ENCODE measurements at regions not wholly inside any gene's neighbourhood (a gene's known extent, or its start where the extent isn't known, plus 50 kb on each side); places are given as distances from the start of the nearest gene placed in this dataset.

DNA sequence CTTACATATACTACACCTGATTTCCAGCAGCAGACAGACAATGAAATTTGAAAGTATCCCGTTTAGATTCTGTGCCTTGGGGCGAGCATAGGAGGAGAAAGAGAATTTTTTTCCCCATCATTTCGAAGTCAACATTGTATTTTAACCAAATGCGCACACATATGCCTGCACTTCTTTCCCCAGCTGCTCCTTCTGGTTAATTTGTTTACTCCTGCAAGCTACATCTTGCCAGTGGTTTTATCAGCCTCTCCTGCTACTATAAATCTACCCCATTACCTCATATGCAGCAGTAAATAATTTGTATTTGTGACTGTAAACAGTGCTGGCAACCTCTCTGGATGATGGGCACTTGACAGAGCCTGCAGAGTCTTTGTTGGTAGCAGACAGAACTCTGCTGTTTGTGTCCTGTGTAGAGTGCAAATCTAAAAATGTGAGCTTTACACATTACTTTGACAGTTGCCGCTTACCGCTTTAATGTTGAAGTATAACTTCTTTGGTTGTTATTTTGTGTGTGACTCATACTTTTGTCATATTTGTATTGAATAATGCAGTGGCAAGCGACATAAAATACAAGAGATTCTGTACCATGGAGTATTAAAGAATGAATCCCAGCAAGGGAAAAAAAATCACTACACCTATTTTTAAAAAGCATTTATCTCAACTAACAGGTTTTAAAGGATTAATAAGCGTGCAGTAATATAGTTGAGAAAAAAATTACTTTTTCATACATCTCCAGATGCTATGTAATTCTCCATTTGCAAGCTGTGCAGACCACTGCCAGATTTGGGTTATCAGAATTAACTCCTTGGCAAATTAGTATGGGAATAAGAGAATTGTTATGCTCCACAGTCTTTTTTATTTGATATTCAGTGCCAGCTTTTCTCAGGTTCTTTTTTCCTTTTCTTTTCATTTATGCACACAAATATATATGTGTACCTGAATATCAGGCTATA lies 536.8 kb downstream of the XIRP2 start:
- peak; percentile 20 for FAIRE-seq
- DNase-seq (ENCODE audit: insufficient read length, low spot score) = no peak
- no peak for TF ChIP-seq POLR2A (IDR thresholded peaks at IDR 0.05; ENCODE audit: low read depth, low read length)

DNA sequence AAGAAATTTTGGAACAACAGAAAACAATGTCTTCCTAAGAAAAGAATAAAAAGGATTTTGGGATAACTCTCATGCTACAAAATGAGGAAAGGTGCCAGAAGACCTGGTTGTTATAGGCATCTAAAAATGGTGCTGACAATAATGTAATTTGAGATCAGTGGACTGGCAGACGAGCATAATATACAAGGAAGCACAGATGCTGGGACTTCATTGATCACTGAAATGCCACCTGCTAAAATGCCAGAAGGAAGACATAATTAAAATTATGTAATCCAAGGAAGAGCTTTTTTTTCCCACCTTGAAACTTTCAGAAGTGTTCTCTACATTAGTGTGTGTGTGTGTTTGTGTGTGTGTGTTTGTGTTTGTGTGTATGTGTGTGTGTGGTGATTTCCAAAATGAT lies 535.9 kb downstream of the XIRP2 start:
- no peak for TF ChIP-seq POLR2A (IDR thresholded peaks at IDR 0.05; ENCODE audit: low read depth, low read length)
- DNase-seq (ENCODE audit: insufficient read length, low spot score) = no peak
- no peak for FAIRE-seq

DNA sequence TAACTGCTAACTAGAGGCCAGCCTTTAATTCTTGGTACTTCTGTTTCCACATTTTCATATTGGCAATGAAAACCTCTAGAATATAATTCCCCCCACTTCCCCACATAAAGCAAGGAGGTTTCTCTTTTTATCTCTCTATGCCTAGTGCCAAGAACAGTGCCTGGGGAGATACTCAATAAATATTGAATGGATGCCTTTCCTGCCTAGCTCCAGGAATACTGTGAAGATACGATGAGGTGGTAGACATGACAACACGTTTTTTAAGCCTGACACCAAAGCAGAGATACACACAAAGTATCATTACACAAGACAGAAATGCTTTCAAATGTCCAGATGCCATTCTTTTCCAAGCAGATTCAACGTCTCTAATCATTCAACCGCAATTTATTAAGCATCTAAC lies 535.5 kb downstream of the XIRP2 start:
- FAIRE-seq (no peak), DNase-seq (ENCODE audit: insufficient read length, low spot score) (no peak)
- no peak for TF ChIP-seq POLR2A (IDR thresholded peaks at IDR 0.05; ENCODE audit: low read depth, low read length)

- no peak for TF ChIP-seq POLR2A (IDR thresholded peaks at IDR 0.05; ENCODE audit: low read depth, low read length)
- DNase-seq (ENCODE audit: insufficient read length, low spot score) (no peak), FAIRE-seq (no peak)
Observed at GRCh38 chr2:167420211-167420610, 531.9 kb downstream of the XIRP2 start.

DNA sequence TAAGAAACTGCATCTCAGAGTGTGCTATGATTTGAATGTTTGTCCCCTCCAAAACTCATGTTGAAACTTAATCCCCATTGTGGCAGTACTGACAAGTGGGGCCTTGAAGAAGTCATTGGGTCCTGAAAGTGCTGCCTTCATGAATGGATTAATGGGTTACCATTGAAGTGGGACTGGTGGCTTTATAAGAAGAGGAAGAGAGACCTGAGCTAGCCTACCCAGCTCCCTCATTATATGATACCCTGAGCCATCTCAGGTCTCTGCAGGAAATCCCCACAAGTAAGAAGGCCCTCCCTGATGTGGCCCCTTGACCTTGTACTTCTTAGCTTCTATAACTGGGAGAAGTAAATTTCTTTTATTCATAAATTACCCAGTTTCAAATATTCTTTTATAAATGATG lies 526.8 kb downstream of the XIRP2 start:
- no peak for DNase-seq (ENCODE audit: insufficient read length, low spot score)
- no peak for TF ChIP-seq POLR2A (IDR thresholded peaks at IDR 0.05; ENCODE audit: low read depth, low read length)
- FAIRE-seq = no peak

GRCh38 chr2:167411367-167411766 lies 523.1 kb downstream of the XIRP2 start:
- DNase-seq (ENCODE audit: insufficient read length, low spot score) (no peak), FAIRE-seq (no peak)
- no peak for TF ChIP-seq POLR2A (IDR thresholded peaks at IDR 0.05; ENCODE audit: low read depth, low read length)

GRCh38 chr2:167406558-167406957 lies 518.3 kb downstream of the XIRP2 start:
- DNase-seq (ENCODE audit: insufficient read length, low spot score) (no peak), FAIRE-seq (no peak)
- no peak for TF ChIP-seq POLR2A (IDR thresholded peaks at IDR 0.05; ENCODE audit: low read depth, low read length)

GRCh38 chr2:167404627-167405284 lies 516.5 kb downstream of the XIRP2 start:
- no peak for TF ChIP-seq POLR2A (IDR thresholded peaks at IDR 0.05; ENCODE audit: low read depth, low read length)
- FAIRE-seq = no peak
- DNase-seq (ENCODE audit: insufficient read length, low spot score) = no peak

DNA sequence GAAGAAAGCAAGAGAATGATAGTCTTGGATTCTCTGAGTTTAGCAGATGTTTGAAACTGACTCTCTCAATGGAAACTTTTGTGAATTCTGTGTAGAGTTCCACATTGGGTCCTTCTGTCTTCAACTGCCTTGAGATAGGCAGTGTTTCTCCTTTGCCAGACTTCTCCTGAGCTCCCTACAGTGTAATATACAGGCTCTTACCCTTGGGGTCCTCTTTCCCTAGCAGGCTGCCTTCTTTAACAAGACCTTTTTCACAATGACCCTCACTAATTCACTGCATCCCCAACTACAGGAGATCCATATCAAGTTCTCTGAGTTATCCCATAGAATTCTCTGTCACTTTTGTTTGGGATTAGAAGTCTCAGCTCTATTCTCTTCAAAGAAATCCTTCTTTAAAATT lies 513.0 kb downstream of the XIRP2 start:
- no peak for TF ChIP-seq POLR2A (IDR thresholded peaks at IDR 0.05; ENCODE audit: low read depth, low read length)

DNA sequence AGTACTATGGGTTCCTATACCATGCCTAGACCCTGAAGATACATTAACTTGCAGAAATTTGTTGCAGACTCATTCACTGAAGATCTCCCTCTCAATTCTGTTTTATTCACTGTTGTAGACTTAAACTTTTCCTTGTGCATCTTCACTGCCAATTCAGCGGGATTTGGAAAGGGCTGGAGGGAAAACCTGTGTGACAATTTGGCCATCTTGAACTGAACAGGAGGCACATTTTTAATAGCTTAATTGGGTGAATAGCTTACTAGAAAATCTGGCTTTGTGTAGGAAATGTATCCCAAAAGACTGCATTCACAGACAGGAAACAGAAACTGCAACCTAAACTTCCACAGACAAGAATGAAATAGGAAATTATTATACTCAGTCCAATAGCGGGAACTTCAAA lies 512.3 kb downstream of the XIRP2 start:
- no peak for FAIRE-seq
- DNase-seq (ENCODE audit: insufficient read length, low spot score) = no peak
- no peak for TF ChIP-seq POLR2A (IDR thresholded peaks at IDR 0.05; ENCODE audit: low read depth, low read length)

More for the DNA sequence above, 513.0 kb downstream of the XIRP2 start:
- no peak for DNase-seq (ENCODE audit: insufficient read length, low spot score)
- no peak for FAIRE-seq

- TF ChIP-seq POLR2A (IDR thresholded peaks at IDR 0.05; ENCODE audit: low read depth, low read length) = no peak
- no peak for DNase-seq (ENCODE audit: insufficient read length, low spot score)
- no peak for FAIRE-seq
Observed at GRCh38 chr2:167398873-167399272, 510.6 kb downstream of the XIRP2 start.

DNA sequence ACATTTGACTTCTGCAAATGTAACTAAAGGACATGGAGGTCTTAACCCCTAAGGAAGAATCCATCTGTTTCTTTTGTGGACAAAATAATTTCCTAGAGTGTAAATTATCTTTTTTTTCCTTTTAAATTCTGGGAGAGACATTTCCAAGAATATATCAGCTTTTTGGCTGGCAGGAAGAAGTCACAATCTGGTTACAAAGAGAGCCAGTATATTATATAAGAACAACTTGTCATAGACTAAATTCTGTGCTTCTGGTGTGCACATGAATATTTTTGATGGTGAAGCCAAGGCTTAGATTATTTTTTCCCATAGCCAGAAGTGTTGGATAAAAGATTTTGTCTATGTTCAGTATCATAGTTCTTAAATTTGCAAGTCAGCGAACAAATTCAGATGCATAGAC lies 500.6 kb downstream of the XIRP2 start:
- no peak for DNase-seq (ENCODE audit: insufficient read length, low spot score)
- TF ChIP-seq POLR2A (IDR thresholded peaks at IDR 0.05; ENCODE audit: low read depth, low read length) = no peak
- no peak for FAIRE-seq

DNA sequence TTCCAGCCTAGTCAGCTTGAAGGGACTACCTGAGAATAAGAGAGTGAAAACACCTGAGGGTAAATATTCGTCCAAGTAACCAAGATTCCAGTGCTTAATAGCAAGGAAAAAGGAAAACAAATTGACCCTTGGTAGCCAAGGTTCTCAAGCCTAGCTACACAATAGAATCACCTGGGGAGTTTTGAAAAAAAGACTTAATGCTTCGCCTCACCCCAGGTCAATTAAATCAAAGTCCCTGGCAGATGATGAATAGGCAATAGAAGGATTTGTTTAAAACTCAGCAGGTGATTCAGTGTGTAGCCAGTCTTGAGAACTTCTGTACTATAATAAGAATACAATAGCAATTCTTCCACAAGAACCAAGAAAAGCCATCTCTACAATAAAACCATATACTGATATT lies 500.2 kb downstream of the XIRP2 start:
- no peak for DNase-seq (ENCODE audit: insufficient read length, low spot score)
- no peak for FAIRE-seq

DNA sequence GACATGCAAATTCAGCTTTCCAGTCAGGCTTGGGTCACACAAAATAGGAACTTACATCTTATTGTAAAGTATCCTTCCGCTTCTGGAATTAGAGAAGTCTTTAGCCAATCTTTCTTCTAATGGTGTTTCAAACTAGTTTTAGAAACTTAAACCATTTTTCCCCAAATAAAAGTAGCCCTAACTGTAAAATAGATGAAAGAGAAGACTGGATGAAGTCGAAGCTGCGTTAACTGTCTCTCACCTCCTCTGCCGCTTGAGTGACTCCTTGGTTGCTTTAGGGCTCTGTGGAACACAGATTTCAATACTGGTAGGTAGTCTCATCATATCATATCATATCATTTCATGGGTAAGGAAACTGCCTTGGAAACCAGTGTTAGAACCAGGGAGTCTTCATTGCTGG lies 498.4 kb downstream of the XIRP2 start:
- TF ChIP-seq POLR2A (IDR thresholded peaks at IDR 0.05; ENCODE audit: low read depth, low read length) = no peak
- FAIRE-seq = no peak
- DNase-seq (ENCODE audit: insufficient read length, low spot score) = no peak

More for the DNA sequence above, 500.2 kb downstream of the XIRP2 start:
- TF ChIP-seq POLR2A (IDR thresholded peaks at IDR 0.05; ENCODE audit: low read depth, low read length) = no peak

All from H54 (cell line).